HG02970 (cell line): ENCODE measurements at regions not wholly inside any gene's neighbourhood (a gene's known extent, or its start where the extent isn't known, plus 50 kb on each side); places are given as distances from the start of the nearest gene placed in this dataset.
"Not testable (repeated sequence)": the region's sequence is repeated elsewhere in the genome, so short reads cannot be mapped to it uniquely, and the experiment has no call there.

Experiments used
- ATAC-seq: cut with Tn5 transposase; IDR thresholded peaks from one replicate; pipeline ENCODE4 v1.9.1; 2021; ENCODE audit warnings: mild to moderate bottlenecking, moderate library complexity, moderate number of reproducible peaks; ENCODE audit not compliant: unreplicated experiment, low FRiP score

DNA sequence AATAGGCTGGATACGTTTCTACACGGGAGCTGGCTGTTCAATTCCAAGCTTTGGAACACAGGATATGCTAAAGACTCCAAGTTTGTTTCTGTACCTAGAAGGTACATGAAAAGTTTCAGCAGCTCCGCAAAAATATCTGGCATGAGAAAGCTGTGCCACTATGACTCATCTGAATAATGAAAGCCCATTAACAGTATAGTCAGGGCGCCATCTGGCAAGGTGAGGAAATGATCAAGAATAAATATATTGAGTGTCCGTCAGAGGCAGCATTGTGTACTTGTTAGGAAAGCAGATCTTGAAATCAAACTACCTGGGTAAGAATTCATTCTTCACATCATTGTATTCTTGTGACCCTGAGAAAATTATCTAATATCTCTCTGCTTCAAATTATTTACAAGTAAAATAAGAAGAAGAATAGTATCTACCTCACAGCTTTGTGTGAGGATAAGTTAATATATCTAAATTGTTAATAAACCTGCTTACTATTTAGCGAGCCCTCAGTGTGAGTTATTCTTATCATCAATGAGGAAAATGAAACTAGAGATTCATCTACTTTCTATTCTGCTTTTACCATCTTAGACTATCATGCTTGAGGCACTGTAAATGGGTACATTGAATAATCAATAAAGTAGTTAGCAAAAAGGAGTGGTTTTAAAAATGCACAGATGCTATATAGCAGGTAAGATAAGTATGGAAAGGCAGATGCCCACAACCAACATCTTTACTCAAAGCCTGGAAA is 53.5 kb downstream of the FSCB start:
- no peak for ATAC-seq

- ATAC-seq = not testable (repeated sequence)
Measured at GRCh38 chr14:44450232-44450631, 56.9 kb downstream of the FSCB start.

DNA sequence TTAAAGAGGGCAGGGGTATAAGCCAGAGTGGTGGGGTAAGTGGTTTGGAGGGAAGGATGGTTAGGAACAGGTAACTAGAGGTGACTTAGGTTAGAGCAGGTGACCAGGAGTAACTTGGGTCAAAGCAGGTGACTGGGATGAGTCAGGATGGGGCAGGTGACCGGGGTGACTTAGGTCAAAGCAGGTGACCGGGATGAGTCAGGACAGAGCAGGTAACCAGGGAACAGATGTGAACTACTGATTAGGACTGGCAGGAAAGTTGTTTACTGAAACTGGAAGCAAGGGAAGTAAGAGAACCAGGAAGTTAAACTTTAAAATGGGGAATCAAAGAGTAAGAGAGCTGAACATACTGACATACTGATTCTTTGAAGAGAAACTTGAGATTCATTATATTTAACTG is 57.4 kb downstream of the FSCB start:
- ATAC-seq = no peak

DNA sequence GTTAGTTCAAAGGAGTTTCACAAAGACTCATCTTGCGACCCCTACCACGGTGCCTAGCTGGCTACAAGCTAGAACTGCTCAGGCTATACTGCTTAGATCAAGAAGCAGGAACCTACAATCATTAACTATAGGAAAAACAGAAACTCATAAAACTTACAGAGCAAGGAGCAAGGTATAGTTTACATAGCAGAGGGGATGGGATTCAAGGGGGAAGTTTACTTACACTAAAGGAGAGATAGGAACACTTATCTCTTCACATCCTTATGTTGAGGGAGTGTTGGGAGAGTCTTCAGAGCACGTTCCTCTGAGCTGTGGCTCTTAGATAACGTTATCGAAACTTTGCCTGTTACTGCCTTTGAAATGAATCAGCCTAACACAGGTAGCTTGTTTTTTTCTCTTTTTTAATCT is 58.1 kb downstream of the FSCB start:
- ATAC-seq = no peak

GRCh38 chr14:44446965-44447364 is 60.1 kb downstream of the FSCB start:
- ATAC-seq = no peak

DNA sequence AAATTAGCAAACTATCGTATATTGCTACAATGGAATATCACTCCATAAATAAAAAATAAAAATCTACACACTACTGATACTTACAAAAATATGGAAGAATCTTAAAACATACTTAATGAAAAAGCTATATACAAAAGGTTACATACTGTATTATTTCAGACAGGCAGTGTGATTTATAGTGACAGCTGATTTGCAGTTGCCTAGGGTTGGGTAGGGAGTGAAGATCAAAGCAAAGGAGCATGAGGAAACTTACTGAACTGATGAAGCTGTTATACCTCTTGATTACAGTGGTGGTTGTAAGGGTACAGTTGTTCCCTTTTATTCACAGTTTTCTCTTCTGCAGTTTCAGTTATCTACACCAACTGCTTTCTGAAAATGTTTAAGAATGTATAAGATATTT is 62.6 kb downstream of the FSCB start:
- ATAC-seq = no peak

DNA sequence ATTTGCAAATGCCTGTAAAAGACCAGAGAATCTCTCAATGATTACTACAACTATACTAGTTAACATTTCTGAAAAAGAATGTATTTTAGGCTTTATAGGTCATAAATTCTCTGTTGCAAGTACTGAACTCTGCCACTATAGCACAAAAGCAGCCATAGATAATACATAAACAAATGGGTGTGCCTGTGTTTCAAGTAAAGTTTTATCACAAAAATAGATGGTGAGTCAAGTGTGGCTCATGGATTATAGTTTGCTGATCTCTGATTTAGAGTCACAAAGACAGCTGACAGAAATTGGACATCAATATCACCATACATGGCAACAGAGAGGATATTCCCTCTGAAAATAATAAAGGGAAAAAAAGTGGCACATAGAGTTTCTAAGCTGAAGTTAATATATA is 68.1 kb downstream of the FSCB start:
- no peak for ATAC-seq

- ATAC-seq = no peak
Measured at GRCh38 chr14:44438221-44438620, 68.9 kb downstream of the FSCB start.

- no peak for ATAC-seq
Measured at GRCh38 chr14:44436458-44436857, 70.6 kb downstream of the FSCB start.

GRCh38 chr14:44428231-44428945 is 78.7 kb downstream of the FSCB start:
- ATAC-seq = no peak

DNA sequence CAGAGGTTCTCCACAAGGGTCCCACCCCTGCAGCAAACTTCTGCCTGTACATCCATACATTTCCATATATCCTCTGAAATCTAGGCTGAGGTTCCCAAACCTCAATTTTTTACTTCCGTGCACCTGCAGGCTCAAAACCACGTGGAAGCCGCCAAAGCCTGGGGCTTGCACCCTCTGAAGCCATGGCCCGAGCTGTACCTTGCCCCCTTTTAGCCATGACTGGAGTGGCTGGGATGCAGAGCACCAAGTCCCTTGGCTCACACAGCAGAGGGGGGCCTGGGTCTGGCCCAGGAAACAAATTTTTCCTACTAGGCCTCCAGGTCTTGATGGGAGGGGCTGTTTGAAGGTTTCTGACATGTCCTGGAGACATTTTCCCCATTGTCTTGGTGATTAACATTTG is 84.4 kb downstream of the FSCB start:
- ATAC-seq = no peak

DNA sequence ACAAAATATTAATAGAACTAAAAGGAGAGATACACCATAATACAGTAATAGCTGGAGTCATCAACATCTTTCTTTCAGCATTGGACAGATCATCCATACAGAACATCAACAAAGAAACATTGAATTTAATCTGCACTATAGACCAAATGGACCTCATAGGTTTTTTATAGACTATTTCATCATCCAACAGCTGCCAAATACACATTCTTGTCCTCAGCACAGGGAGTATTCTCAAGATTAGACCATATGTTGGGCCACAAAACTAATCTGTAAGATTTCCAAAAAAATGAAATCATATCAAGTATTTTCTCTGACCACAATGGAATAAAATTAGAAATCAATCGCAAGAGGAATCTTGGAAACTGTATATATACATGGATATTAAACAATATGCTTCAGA is 86.9 kb downstream of the FSCB start:
- no peak for ATAC-seq

- ATAC-seq = no peak
Measured at GRCh38 chr14:44418856-44419255, 88.2 kb downstream of the FSCB start.

- ATAC-seq = no peak
Measured at GRCh38 chr14:44417809-44418208, 89.3 kb downstream of the FSCB start.

DNA sequence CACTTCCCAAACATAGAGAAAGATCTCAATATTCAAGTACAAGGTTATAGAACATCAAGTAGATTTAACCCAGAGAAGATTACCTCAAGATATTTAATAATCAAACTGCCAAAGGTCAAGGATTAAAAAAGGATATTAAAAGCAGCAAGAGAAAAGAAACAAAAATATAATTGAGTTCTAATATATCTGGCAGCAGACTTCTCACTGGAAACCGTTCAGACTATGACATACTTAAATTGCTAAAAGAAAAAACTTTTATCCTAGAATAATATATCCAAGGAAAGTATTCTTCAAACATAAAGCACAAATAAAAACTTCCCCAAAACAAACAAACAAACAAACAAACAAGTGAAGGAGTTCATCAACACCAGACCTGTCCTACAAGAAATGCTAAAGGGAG is 92.4 kb downstream of the FSCB start:
- ATAC-seq = no peak

DNA sequence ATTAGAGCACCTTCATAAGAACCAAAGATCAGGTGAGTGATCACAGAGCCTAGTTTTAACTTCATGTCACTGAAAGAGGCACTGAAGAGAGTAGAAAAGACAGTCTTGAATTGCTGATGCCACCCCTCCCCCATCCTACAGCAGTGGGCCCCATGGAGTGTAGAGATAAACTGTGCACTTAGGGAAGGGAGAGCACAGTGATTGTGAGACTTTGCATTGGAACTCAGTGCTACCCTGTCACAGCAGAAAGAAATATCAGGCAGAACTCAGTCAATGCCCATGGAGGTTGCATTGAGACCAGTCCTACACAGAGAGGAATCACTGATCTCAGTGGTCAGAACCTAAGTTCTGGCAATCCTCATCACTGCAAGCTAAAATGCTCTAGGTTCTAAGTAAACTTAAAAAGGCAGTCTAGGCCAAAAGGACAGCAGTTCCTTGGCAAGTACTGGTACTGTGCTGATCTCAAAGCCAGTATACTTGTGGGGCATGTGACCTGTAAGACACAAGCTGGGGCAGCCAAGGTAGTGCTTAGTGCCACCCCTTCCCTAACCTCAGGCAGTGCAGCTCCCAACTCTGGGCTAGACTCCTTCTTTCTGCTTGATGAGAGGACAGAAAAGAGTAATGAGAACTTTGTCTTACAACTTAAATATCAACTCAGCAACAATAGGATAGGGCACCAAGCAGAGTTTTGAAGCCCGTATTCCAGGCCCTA is 94.1 kb downstream of the FSCB start:
- ATAC-seq = no peak

- no peak for ATAC-seq
Measured at GRCh38 chr14:44405011-44405486, 102.0 kb downstream of the FSCB start.

DNA sequence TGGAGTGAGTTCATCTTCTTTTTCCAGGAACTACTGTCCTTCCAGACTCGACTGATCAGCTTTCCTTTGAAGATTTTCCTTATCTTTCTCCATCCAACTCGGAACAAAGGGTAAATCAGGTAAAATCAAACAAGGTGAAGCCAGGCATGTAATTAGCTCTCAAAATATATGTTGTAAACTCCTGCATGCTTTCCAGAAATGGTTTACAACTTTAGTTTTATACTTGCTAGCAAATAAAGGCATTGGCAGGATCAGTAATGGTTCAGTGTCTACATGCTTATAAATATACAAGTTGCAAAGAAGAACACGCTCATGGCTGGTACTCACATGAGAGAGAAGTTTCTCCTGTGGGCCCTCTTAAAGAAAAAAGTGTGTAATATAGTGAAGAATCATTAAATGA is 102.5 kb downstream of the FSCB start:
- no peak for ATAC-seq

GRCh38 chr14:44404036-44404435 is 103.0 kb downstream of the FSCB start:
- no peak for ATAC-seq

- no peak for ATAC-seq
Measured at GRCh38 chr14:44403193-44403592, 103.9 kb downstream of the FSCB start.

DNA sequence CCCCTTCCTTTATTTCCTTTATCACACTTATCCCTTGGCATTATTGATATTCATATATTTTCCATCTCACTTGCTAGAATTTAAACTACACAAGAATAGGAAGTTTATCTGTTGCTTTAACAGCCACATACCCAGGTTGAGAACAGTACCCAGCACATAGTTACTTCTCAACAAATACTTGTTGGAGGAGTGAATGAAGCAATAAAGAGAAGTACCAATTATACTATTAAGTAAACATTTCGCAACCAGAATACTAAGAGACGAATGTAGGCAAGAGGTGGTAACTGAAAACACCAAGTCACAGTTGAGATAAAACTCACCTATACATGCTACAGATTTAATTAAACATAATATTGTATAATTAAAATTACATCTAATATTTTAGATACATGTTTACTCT is 110.9 kb downstream of the FSCB start:
- no peak for ATAC-seq
